Breast epithelium (tissue), 3 donors: ENCODE measurements at regions not wholly inside any gene's neighbourhood (a gene's known extent, or its start where the extent isn't known, plus 50 kb on each side); places are given as distances from the start of the nearest gene placed in this dataset.
"Not testable (repeated sequence)": the region's sequence is repeated elsewhere in the genome, so short reads cannot be mapped to it uniquely, and the experiment has no call there.

Experiments used
- CTCF ChIP-seq, 3 donors: fragments of 450-650 bp; IDR thresholded peaks; one replicate each; pipeline ENCODE4 v1.5.1; 2016 to 2017; ENCODE audit warnings: antibody characterized with exemption in 3 of 3, mild to moderate bottlenecking in 3 of 3, moderate library complexity in 3 of 3
- POLR2A ChIP-seq: fragments of 450-650 bp; IDR thresholded peaks from one replicate; pipeline ENCODE4 v1.6.1; 2016; ENCODE audit warnings: antibody characterized with exemption, mild to moderate bottlenecking, moderate library complexity
- POLR2AphosphoS5 ChIP-seq, 3 donors: sonication (generic); formaldehyde crosslinking; IDR thresholded peaks; one replicate each; pipeline ENCODE4 v1.6.1; 2017; ENCODE audit warnings: antibody characterized with exemption in 3 of 3

- TF ChIP-seq CTCF (IDR thresholded peaks at IDR 0.05); POLR2AphosphoS5 (IDR thresholded peaks at IDR 0.05); POLR2A: not testable (repeated sequence)
Measured at GRCh38 chr21:7853836-7854235, 2667.5 kb upstream of the TPTE start.
